RWPE2 (cell line): ENCODE measurements at regions not wholly inside any gene's neighbourhood (a gene's known extent, or its start where the extent isn't known, plus 50 kb on each side); places are given as distances from the start of the nearest gene placed in this dataset.

Experiments
- ATAC-seq: fragments of 200-7000 bp; cut with Tn5 transposase; 3 replicates; pipeline ENCODE4 v1.9.1; 2021; ENCODE audit warnings: low read depth
- DNase-seq: peaks from one replicate; pipeline ENCODE4 v3.0.0-alpha.2; 2020; ENCODE audit warnings: low spot score
- H3K27ac ChIP-seq: fragments of 450-650 bp; 2 replicates; pipeline ENCODE4 v1.5.1; 2017; ENCODE audit warnings: mild to moderate bottlenecking; ENCODE audit not compliant: poor library complexity, severe bottlenecking
- H3K27me3 ChIP-seq: fragments of 250-450 bp; sonication (Bioruptor Pico); 2 replicates; pipeline ENCODE4 v1.5.1; 2021; ENCODE audit warnings: mild to moderate bottlenecking, moderate library complexity; ENCODE audit not compliant: insufficient read depth, poor library complexity, severe bottlenecking
- H3K36me3 ChIP-seq: fragments of 250-450 bp; sonication (Bioruptor Pico); 2 replicates; pipeline ENCODE4 v1.5.1; 2020; ENCODE audit warnings: low read depth, mild to moderate bottlenecking, moderate library complexity
- H3K4me1 ChIP-seq: fragments of 250-450 bp; sonication (Bioruptor Pico); 2 replicates; pipeline ENCODE4 v1.5.1; 2021; ENCODE audit warnings: mild to moderate bottlenecking, moderate library complexity; ENCODE audit not compliant: insufficient read depth, poor library complexity, severe bottlenecking
- H3K4me3 ChIP-seq: fragments of 250-450 bp; sonication (Bioruptor Pico); 2 replicates; pipeline ENCODE4 v1.5.1; 2021; ENCODE audit warnings: mild to moderate bottlenecking, moderate library complexity; ENCODE audit not compliant: severe bottlenecking
- H3K9me3 ChIP-seq: fragments of 250-450 bp; sonication (Bioruptor Pico); 2 replicates; pipeline ENCODE4 v1.5.1; 2021; ENCODE audit warnings: mild to moderate bottlenecking, moderate library complexity; ENCODE audit not compliant: severe bottlenecking
- TF ChIP-seq, protein P1 (sequence below): fragments of 450-650 bp; IDR thresholded peaks from one replicate; pipeline ENCODE4 v1.5.1; 2017; ENCODE audit warnings: mild to moderate bottlenecking, moderate library complexity; ENCODE audit not compliant: poor library complexity, severe bottlenecking

- no peaks in the 10 kb centered on the region for H3K9me3 ChIP-seq
- H3K27ac ChIP-seq = no peak overlapping the region
- H3K4me1 ChIP-seq = no peaks in the 10 kb centered on the region
- no peaks in the 10 kb centered on the region for H3K27me3 ChIP-seq
- ATAC-seq = no peak
- DNase-seq = no peak
- H3K4me3 ChIP-seq = no peak overlapping the region
- H3K36me3 ChIP-seq = no peaks in the 10 kb centered on the region
- TF ChIP-seq, protein P1, sequence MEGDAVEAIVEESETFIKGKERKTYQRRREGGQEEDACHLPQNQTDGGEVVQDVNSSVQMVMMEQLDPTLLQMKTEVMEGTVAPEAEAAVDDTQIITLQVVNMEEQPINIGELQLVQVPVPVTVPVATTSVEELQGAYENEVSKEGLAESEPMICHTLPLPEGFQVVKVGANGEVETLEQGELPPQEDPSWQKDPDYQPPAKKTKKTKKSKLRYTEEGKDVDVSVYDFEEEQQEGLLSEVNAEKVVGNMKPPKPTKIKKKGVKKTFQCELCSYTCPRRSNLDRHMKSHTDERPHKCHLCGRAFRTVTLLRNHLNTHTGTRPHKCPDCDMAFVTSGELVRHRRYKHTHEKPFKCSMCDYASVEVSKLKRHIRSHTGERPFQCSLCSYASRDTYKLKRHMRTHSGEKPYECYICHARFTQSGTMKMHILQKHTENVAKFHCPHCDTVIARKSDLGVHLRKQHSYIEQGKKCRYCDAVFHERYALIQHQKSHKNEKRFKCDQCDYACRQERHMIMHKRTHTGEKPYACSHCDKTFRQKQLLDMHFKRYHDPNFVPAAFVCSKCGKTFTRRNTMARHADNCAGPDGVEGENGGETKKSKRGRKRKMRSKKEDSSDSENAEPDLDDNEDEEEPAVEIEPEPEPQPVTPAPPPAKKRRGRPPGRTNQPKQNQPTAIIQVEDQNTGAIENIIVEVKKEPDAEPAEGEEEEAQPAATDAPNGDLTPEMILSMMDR = no peak
These were observed 76.3 kb downstream of the ZNF608 start for GRCh38 chr5:124669956-124670721.

- Histone ChIP-seq H3K27me3 (no peaks in the 10 kb centered on the region), H3K9me3 (no peaks in the 10 kb centered on the region), H3K36me3 (no peaks in the 10 kb centered on the region), H3K27ac (no peak overlapping the region), H3K4me3 (no peak overlapping the region), H3K4me1 (no peaks in the 10 kb centered on the region)
- DNase-seq (no peak), ATAC-seq (no peak)
- TF ChIP-seq, protein P1 = no peak
These were observed 77.2 kb downstream of the ZNF608 start for GRCh38 chr5:124669300-124669648.

DNA sequence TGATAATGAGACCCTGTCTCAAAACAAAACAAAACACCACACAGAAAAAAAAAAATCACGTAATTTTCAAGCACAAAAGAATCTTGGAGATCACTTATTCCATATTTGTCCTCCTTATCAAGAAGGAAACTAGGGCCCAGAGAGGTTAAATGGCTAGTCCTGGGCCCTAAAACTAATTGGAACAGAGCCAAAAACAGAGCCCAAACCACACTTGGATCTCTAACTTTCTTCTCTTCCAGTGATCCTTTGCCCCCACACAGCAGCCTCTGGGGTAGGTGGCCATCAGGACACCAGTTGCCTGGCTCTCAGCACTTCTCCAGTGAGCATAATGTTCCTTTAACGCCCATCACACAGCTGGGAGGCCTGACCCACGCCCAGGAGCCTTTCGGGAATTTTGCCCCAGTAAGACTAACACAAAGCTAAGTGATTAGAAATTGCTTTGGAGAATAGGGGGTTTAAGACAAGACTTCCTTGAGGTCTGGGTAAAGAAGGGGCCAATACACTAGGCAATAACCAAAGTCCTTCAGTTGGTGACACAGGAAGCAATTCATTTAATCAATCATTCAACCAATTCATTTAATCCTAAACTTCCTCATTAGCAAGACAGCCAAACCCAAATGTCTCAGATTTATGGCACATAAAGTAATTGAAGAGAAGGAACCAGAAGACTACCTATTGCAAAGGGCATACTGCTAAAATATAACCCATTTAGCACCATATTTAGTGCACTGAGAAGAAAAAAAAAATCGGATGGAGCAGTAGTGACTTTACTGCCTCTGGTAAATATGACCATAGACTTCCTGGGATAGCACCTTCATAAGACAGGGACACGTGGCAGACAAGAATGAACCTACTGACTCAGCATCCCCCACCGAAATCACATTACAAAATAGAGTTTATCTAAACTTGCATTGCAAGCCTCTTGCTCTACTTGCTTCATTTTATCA is 77.8 kb downstream of the ZNF608 start:
- TF ChIP-seq, protein P1 = no peak
- Histone ChIP-seq H3K4me1 (no peaks in the 10 kb centered on the region), H3K4me3 (no peak overlapping the region), H3K36me3 (no peaks in the 10 kb centered on the region), H3K9me3 (no peaks in the 10 kb centered on the region), H3K27ac (no peak overlapping the region), H3K27me3 (no peaks in the 10 kb centered on the region)
- DNase-seq (no peak), ATAC-seq (no peak)

- H3K4me1 ChIP-seq = peaks cover 26% of the 10 kb centered on the region
- DNase-seq (no peak), ATAC-seq (no peak)
- no peaks in the 10 kb centered on the region for H3K9me3 ChIP-seq
- H3K27me3 ChIP-seq = no peaks in the 10 kb centered on the region
- TF ChIP-seq, protein P1 = no peak
- no peaks in the 10 kb centered on the region for H3K36me3 ChIP-seq
- no peak overlapping the region for H3K27ac ChIP-seq
- H3K4me3 ChIP-seq = no peak overlapping the region
These were observed 80.8 kb downstream of the ZNF608 start for GRCh38 chr5:124665625-124666024.

GRCh38 chr5:124665035-124665434 is 81.4 kb downstream of the ZNF608 start:
- H3K4me1 ChIP-seq = peaks cover 32% of the 10 kb centered on the region
- H3K27ac ChIP-seq = no peak overlapping the region
- no peak overlapping the region for H3K4me3 ChIP-seq
- H3K9me3 ChIP-seq = no peaks in the 10 kb centered on the region
- no peaks in the 10 kb centered on the region for H3K27me3 ChIP-seq
- TF ChIP-seq, protein P1 = no peak
- H3K36me3 ChIP-seq = no peaks in the 10 kb centered on the region
- ATAC-seq (no peak), DNase-seq (no peak)
